ENCODE measurements at regions not wholly inside any gene's neighbourhood (a gene's known extent, or its start where the extent isn't known, plus 50 kb on each side); places are given as distances from the start of the nearest gene placed in this dataset.

GRCh38 chr3:106290304-106290997 is 421.6 kb upstream of the CBLB start:
- no peak for TF ChIP-seq CTCF (IDR thresholded peaks at IDR 0.05; ENCODE audit: control insufficient read depth, extremely low read depth, insufficient read depth)
- no peak for DNase-seq (ENCODE audit: low read depth)
- H3K4me3 ChIP-seq (ENCODE audit: low read depth, low read length), result no peak overlapping the region

GRCh38 chr3:106293161-106293560 is 424.3 kb upstream of the CBLB start:
- DNase-seq (ENCODE audit: low read depth), result no peak
- TF ChIP-seq CTCF (IDR thresholded peaks at IDR 0.05; ENCODE audit: control insufficient read depth, extremely low read depth, insufficient read depth), result no peak
- no peak overlapping the region for H3K4me3 ChIP-seq (ENCODE audit: low read depth, low read length)

GRCh38 chr3:106294121-106294520 is 425.3 kb upstream of the CBLB start:
- H3K4me3 ChIP-seq (ENCODE audit: low read depth, low read length), result no peak overlapping the region
- TF ChIP-seq CTCF (IDR thresholded peaks at IDR 0.05; ENCODE audit: control insufficient read depth, extremely low read depth, insufficient read depth), result no peak
- no peak for DNase-seq (ENCODE audit: low read depth)

- no peak overlapping the region for H3K4me3 ChIP-seq (ENCODE audit: low read depth, low read length)
- TF ChIP-seq CTCF (IDR thresholded peaks at IDR 0.05; ENCODE audit: control insufficient read depth, extremely low read depth, insufficient read depth), result no peak
- no peak for DNase-seq (ENCODE audit: low read depth)
Measured at GRCh38 chr3:106296062-106296461, 427.2 kb upstream of the CBLB start.

- H3K4me3 ChIP-seq (ENCODE audit: low read depth, low read length), result no peak overlapping the region
- no peak for TF ChIP-seq CTCF (IDR thresholded peaks at IDR 0.05; ENCODE audit: control insufficient read depth, extremely low read depth, insufficient read depth)
- DNase-seq (ENCODE audit: low read depth), result no peak
Measured at GRCh38 chr3:106299300-106300098, 430.7 kb upstream of the CBLB start.

- no peak for TF ChIP-seq CTCF (IDR thresholded peaks at IDR 0.05; ENCODE audit: control insufficient read depth, extremely low read depth, insufficient read depth)
- H3K4me3 ChIP-seq (ENCODE audit: low read depth, low read length), result no peak overlapping the region
- DNase-seq (ENCODE audit: low read depth), result no peak
Measured at GRCh38 chr3:106302451-106303221, 433.8 kb upstream of the CBLB start.

Data from LNCaP clone FGC (cell line).